SK-N-SH (cell line): ENCODE measurements at regions not wholly inside any gene's neighbourhood (a gene's known extent, or its start where the extent isn't known, plus 50 kb on each side); places are given as distances from the start of the nearest gene placed in this dataset.

Experiments
- CTCF ChIP-seq: fragments of 200-600 bp; sonication (generic); IDR thresholded peaks from 2 replicates; pipeline ENCODE4 v1.6.1; 2017; ENCODE audit warnings: antibody characterized with exemption, mild to moderate bottlenecking, moderate library complexity
- EP300 ChIP-seq, 2 experiments: IDR thresholded peaks; 2 replicates each; pipeline versions ENCODE4 v1.4.0 to v1.6.1; 2012; ENCODE audit warnings: borderline replicate concordance in 1 of 2, low read depth in 1 of 2, low read length in 1 of 2
- RAD21 ChIP-seq: IDR thresholded peaks from 2 replicates; pipeline ENCODE4 v1.6.1; 2012; ENCODE audit warnings: mild to moderate bottlenecking, low read length
- RFX5 ChIP-seq: IDR thresholded peaks from 2 replicates; pipeline ENCODE4 v1.6.1; 2012; ENCODE audit warnings: mild to moderate bottlenecking, improper control_type of control experiment, low read length
- TAF1 ChIP-seq: IDR thresholded peaks from 2 replicates; pipeline ENCODE4 v1.6.1; 2012; ENCODE audit warnings: low read depth, mild to moderate bottlenecking, low read length, moderate library complexity, borderline replicate concordance
- TF ChIP-seq, protein P1 (sequence below): IDR thresholded peaks from 2 replicates; pipeline ENCODE4 v1.4.0; 2012; ENCODE audit warnings: low read depth, borderline replicate concordance
- TF ChIP-seq, protein P2 (sequence below): fragments of 150-350 bp; IDR thresholded peaks from 2 replicates; pipeline ENCODE4 v1.6.1; 2017; ENCODE audit warnings: antibody characterized with exemption, low read length, low read depth, borderline replicate concordance

GRCh38 chr5:124889850-124890249 lies 143.4 kb upstream of the ZNF608 start:
- no peak for TF ChIP-seq CTCF
- TF ChIP-seq EP300 (IDR thresholded peaks at IDR 0.05; ENCODE audit: borderline replicate concordance in 1 of 2, low read depth in 1 of 2, low read length in 1 of 2) = peak in 1 of 2 experiments; percentile 86; a peak in 2 of 4 replicates
- no peak for TF ChIP-seq RFX5
- TF ChIP-seq TAF1 = no peak
- TF ChIP-seq, protein P1, sequence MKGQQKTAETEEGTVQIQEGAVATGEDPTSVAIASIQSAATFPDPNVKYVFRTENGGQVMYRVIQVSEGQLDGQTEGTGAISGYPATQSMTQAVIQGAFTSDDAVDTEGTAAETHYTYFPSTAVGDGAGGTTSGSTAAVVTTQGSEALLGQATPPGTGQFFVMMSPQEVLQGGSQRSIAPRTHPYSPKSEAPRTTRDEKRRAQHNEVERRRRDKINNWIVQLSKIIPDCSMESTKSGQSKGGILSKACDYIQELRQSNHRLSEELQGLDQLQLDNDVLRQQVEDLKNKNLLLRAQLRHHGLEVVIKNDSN = no peak
- TF ChIP-seq RAD21 = no peak
- TF ChIP-seq, protein P2, sequence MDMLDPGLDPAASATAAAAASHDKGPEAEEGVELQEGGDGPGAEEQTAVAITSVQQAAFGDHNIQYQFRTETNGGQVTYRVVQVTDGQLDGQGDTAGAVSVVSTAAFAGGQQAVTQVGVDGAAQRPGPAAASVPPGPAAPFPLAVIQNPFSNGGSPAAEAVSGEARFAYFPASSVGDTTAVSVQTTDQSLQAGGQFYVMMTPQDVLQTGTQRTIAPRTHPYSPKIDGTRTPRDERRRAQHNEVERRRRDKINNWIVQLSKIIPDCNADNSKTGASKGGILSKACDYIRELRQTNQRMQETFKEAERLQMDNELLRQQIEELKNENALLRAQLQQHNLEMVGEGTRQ = no peak
